PC-9 (cell line): ENCODE measurements at regions not wholly inside any gene's neighbourhood (a gene's known extent, or its start where the extent isn't known, plus 50 kb on each side); places are given as distances from the start of the nearest gene placed in this dataset.

Experiments used
- EZH2 ChIP-seq: fragments of 200-600 bp; sonication (generic); IDR thresholded peaks from 2 replicates; pipeline ENCODE4 v1.8.0; 2017; ENCODE audit warnings: antibody characterized with exemption, low read depth
- TF ChIP-seq, protein P1 (sequence below): fragments of 200-600 bp; sonication (generic); conservative IDR thresholded peaks from 2 replicates; pipeline ENCODE4 v1.6.1; 2017; ENCODE audit warnings: mixed run types, antibody characterized with exemption, mild to moderate bottlenecking, moderate library complexity

DNA sequence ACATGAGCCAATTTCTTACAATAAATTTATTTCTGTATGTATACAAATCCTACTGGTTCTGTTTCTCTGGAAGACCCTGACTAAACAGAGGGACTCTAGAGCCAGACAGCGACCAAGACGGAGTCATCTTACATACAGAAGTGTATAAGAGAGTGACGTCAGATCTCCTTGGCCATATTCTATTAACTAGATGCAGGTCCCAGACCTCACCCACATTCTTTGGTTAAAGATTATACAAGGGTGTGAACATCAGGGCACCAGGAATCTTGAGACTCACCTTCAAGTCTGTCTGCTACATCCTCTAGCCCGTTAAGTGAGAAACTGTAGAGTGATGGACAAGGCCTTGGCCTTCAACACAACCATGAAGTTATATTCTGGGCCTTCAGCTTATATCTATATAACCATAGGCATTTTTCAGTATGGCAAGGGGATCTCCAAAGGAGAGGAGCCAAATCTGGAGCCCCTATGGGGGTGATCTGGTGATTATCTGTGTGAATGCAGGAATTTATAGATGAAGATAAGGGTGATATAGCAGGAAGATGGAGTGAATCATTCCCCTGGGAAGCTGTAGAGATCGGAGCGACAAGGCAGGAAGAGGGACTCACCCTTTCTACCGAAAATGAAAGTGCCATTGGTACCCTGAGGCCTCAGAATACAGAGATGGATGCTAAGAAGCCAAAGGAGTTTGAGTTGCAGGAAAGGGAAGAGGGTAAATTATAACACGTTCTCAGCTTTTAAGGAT lies 83.9 kb downstream of the ADAMTS1 start:
- TF ChIP-seq EZH2 = no peak
- TF ChIP-seq, protein P1, sequence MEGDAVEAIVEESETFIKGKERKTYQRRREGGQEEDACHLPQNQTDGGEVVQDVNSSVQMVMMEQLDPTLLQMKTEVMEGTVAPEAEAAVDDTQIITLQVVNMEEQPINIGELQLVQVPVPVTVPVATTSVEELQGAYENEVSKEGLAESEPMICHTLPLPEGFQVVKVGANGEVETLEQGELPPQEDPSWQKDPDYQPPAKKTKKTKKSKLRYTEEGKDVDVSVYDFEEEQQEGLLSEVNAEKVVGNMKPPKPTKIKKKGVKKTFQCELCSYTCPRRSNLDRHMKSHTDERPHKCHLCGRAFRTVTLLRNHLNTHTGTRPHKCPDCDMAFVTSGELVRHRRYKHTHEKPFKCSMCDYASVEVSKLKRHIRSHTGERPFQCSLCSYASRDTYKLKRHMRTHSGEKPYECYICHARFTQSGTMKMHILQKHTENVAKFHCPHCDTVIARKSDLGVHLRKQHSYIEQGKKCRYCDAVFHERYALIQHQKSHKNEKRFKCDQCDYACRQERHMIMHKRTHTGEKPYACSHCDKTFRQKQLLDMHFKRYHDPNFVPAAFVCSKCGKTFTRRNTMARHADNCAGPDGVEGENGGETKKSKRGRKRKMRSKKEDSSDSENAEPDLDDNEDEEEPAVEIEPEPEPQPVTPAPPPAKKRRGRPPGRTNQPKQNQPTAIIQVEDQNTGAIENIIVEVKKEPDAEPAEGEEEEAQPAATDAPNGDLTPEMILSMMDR = no peak
